Vagina (tissue), 2 donors: ENCODE measurements at regions not wholly inside any gene's neighbourhood (a gene's known extent, or its start where the extent isn't known, plus 50 kb on each side); places are given as distances from the start of the nearest gene placed in this dataset.

ENCODE experiments used
- CTCF ChIP-seq, 3 experiments: fragments of 450-650 bp in 2 of 3; fragments of 200-600 bp in 1 of 3; sonication (generic) in 1 of 3; IDR thresholded peaks; one replicate each; pipeline ENCODE4 v1.5.1; 2017 to 2019; ENCODE audit warnings: antibody characterized with exemption in 3 of 3, mild to moderate bottlenecking in 2 of 3, moderate library complexity in 2 of 3
- POLR2AphosphoS5 ChIP-seq, 2 donors: sonication (generic); formaldehyde crosslinking; IDR thresholded peaks; one replicate each; pipeline ENCODE4 v1.9.0; 2017; ENCODE audit warnings: antibody characterized with exemption in 2 of 2, mild to moderate bottlenecking in 2 of 2, low read depth in 1 of 2; ENCODE audit not compliant: insufficient read depth in 1 of 2

- TF ChIP-seq POLR2AphosphoS5 (IDR thresholded peaks at IDR 0.05; ENCODE audit: insufficient read depth in 1 of 2, low read depth in 1 of 2) (no peak), CTCF (IDR thresholded peaks at IDR 0.05) (no peak)
These were observed 157.7 kb downstream of the LYPLAL1 start for GRCh38 chr1:219331424-219331823.
